ENCODE measurements at regions not wholly inside any gene's neighbourhood (a gene's known extent, or its start where the extent isn't known, plus 50 kb on each side); places are given as distances from the start of the nearest gene placed in this dataset.

DNA sequence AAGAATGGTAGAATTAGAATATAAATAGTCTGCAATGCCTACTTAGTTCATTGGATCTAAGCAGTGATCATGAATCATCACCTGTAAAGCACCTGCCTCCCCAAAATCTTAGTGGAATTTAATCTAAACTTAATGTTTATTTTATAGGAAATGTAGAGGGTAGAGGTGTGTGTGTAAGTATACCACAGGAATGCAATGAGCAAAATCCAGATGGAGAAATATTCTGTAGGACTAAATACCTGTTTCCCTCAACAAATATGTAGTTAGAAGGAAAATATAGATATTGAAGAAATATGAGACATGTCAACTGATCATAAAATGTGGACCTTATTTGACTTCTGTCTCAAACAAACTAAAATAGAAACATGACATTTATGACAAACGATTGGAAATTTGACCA is 839.2 kb upstream of the FBXO33 start:
- no peak for DNase-seq
- H3K27ac ChIP-seq = no peak overlapping the region
- H3K27me3 ChIP-seq = no peaks in the 10 kb centered on the region
- no peaks in the 10 kb centered on the region for H3K9me3 ChIP-seq
- 69 to 76% methylated on average over 1 of the region's 1 CpG for WGBS, 2 donors
- no peaks in the 10 kb centered on the region for H3K4me1 ChIP-seq
- TF ChIP-seq, protein P1, sequence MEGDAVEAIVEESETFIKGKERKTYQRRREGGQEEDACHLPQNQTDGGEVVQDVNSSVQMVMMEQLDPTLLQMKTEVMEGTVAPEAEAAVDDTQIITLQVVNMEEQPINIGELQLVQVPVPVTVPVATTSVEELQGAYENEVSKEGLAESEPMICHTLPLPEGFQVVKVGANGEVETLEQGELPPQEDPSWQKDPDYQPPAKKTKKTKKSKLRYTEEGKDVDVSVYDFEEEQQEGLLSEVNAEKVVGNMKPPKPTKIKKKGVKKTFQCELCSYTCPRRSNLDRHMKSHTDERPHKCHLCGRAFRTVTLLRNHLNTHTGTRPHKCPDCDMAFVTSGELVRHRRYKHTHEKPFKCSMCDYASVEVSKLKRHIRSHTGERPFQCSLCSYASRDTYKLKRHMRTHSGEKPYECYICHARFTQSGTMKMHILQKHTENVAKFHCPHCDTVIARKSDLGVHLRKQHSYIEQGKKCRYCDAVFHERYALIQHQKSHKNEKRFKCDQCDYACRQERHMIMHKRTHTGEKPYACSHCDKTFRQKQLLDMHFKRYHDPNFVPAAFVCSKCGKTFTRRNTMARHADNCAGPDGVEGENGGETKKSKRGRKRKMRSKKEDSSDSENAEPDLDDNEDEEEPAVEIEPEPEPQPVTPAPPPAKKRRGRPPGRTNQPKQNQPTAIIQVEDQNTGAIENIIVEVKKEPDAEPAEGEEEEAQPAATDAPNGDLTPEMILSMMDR (IDR thresholded peaks at IDR 0.05) = no peak
- TF ChIP-seq POLR2A (IDR thresholded peaks at IDR 0.05) = no peak
- intact Hi-C loops (cut with DNase I) = no loop called here
- no peak overlapping the region for H3K4me3 ChIP-seq
- no peaks in the 10 kb centered on the region for H3K36me3 ChIP-seq

DNA sequence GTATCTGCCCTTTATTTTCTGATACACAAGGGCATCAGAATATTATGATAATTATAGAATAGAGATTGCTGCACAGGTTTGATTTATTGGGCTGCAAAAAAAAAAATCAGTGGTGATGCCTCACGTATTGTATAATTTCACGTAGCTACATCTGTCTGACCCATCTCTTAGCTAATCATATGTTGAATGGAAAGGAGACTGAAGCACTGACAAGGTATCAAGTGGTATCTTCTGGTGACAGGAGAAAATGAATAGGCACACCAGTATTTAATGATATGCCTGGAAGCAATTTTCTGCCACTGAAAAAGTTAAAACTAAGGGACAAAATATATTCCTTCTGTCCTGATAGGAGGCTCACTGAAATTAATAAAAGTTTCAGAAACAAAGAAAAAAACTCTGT is 837.2 kb upstream of the FBXO33 start:
- TF ChIP-seq, protein P1 (IDR thresholded peaks at IDR 0.05) = no peak
- TF ChIP-seq POLR2A (IDR thresholded peaks at IDR 0.05) = no peak
- Histone ChIP-seq H3K27ac (no peak overlapping the region), H3K4me3 (no peak overlapping the region), H3K4me1 (no peaks in the 10 kb centered on the region), H3K27me3 (no peaks in the 10 kb centered on the region), H3K36me3 (no peaks in the 10 kb centered on the region), H3K9me3 (no peaks in the 10 kb centered on the region)
- intact Hi-C loops (cut with DNase I) = no loop called here
- no peak for DNase-seq
- 57 to 77% methylated on average over 2 of the region's 2 CpGs for WGBS, 2 donors

- TF ChIP-seq, protein P1 (IDR thresholded peaks at IDR 0.05) = no peak
- no peak for TF ChIP-seq POLR2A (IDR thresholded peaks at IDR 0.05)
Measured at GRCh38 chr14:40268236-40268635, 836.0 kb upstream of the FBXO33 start.

DNA sequence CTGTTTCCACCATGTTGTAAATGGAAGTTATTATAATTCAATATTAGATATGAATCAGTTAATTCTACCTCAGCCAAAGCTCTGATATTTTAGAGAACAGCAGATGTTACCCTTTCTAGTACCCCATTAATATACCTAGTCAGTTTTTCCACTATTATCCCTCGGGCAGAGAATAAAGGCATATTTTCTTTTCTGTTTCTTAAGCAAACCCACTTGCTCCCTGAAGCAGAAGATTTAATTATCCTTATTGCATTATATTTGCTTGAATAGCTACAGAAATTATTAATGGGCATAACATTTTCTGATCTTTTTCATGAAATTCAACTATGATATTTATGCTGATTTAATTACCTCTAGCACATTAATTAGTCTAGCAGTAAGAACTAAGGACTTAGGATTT is 832.9 kb upstream of the FBXO33 start:
- TF ChIP-seq POLR2A (IDR thresholded peaks at IDR 0.05) = no peak
- TF ChIP-seq, protein P1 (IDR thresholded peaks at IDR 0.05) = no peak
- intact Hi-C loops (cut with DNase I) = no loop called here
- H3K27me3 ChIP-seq = no peaks in the 10 kb centered on the region
- DNase-seq = no peak
- 25 to 39% methylated on average over 1 of the region's 1 CpG for WGBS, 2 donors
- no peak overlapping the region for H3K27ac ChIP-seq
- H3K4me3 ChIP-seq = no peak overlapping the region
- H3K36me3 ChIP-seq = no peaks in the 10 kb centered on the region
- H3K9me3 ChIP-seq = no peaks in the 10 kb centered on the region
- no peaks in the 10 kb centered on the region for H3K4me1 ChIP-seq

More at GRCh38 chr14:40268236-40268635, 836.0 kb upstream of the FBXO33 start:
- Histone ChIP-seq H3K9me3 (no peaks in the 10 kb centered on the region), H3K36me3 (no peaks in the 10 kb centered on the region), H3K4me1 (no peaks in the 10 kb centered on the region), H3K4me3 (no peak overlapping the region), H3K27ac (no peak overlapping the region), H3K27me3 (no peaks in the 10 kb centered on the region)
- WGBS, 2 donors = 48 to 51% methylated on average over 2 of the region's 2 CpGs
- DNase-seq = no peak
- intact Hi-C loops (cut with DNase I) = no loop called here

DNA sequence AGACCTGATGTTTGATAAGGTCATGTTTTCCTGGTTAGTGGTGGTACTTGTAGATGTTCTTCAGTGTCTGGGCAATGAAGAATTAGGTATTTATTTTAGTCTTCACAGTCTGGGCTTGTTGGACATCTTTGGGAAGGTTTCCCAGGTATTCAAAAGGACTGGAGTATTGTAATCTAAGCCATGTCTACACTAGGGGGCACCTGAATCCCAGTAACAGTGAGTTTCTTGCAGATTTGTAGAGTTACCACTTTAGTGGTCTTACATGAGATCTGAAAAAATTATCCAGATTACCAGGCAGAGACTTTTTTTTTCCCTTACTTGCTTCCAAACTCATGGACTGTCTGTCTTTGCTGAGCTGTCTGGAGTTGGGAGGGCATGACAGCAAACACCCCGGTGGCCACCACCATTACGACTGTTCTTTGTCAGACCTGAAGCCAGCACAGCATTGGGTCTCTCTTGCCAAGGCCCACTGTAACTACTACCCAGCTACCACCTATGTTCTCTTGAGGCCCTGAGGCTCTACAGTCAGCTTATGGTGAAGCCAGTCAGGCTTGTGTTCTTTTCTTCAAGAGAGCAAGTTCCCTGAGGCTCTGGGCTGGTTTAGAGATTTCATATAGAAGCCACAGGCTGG is 820.7 kb upstream of the FBXO33 start:
- Histone ChIP-seq H3K4me3 (no peak overlapping the region), H3K27me3 (no peaks in the 10 kb centered on the region), H3K36me3 (no peaks in the 10 kb centered on the region), H3K4me1 (no peaks in the 10 kb centered on the region), H3K9me3 (peaks cover 0 to 5% (median 0%) of the 10 kb centered on the region in 3 donors), H3K27ac (no peak overlapping the region)
- intact Hi-C loops (cut with DNase I) = no loop called here
- DNase-seq = no peak
- WGBS, 2 donors = 90% methylated on average over 2 of the region's 2 CpGs
- TF ChIP-seq, protein P1 (IDR thresholded peaks at IDR 0.05) = no peak
- TF ChIP-seq POLR2A (IDR thresholded peaks at IDR 0.05) = no peak
